BLaER1 (cell line): ENCODE measurements at regions not wholly inside any gene's neighbourhood (a gene's known extent, or its start where the extent isn't known, plus 50 kb on each side); places are given as distances from the start of the nearest gene placed in this dataset.

Source experiments
- H3K27ac ChIP-seq: shearing (Covaris generic); formaldehyde crosslinking; 2 replicates; pipeline ENCODE4 v1.8.1; 2022
- H3K27me3 ChIP-seq: shearing (Covaris generic); formaldehyde crosslinking; 2 replicates; pipeline ENCODE4 v1.8.1; 2022
- H3K36me3 ChIP-seq: shearing (Covaris generic); formaldehyde crosslinking; 2 replicates; pipeline ENCODE4 v1.8.1; 2022
- H3K4me1 ChIP-seq: shearing (Covaris generic); formaldehyde crosslinking; 2 replicates; pipeline ENCODE4 v1.8.1; 2022
- H3K4me2 ChIP-seq: shearing (Covaris generic); formaldehyde crosslinking; 2 replicates; pipeline ENCODE4 v1.8.1; 2022
- H3K4me3 ChIP-seq: shearing (Covaris generic); formaldehyde crosslinking; 2 replicates; pipeline ENCODE4 v1.8.1; 2022
- H3K9ac ChIP-seq: shearing (Covaris generic); formaldehyde crosslinking; 2 replicates; pipeline ENCODE4 v1.8.1; 2022
- H3K9me3 ChIP-seq: shearing (Covaris generic); formaldehyde crosslinking; 2 replicates; pipeline ENCODE4 v1.8.1; 2022
- H4K20me1 ChIP-seq: shearing (Covaris generic); formaldehyde crosslinking; 2 replicates; pipeline ENCODE4 v1.8.1; 2022
- Cebpa-rat ChIP-seq: shearing (Covaris generic); IDR thresholded peaks from 2 replicates; pipeline ENCODE4 v1.8.1; 2022

- Histone ChIP-seq H3K9ac (no peak overlapping the region), H3K27me3 (no peaks in the 10 kb centered on the region), H3K27ac (no peak overlapping the region), H3K36me3 (no peaks in the 10 kb centered on the region), H4K20me1 (no peaks in the 10 kb centered on the region), H3K4me1 (no peaks in the 10 kb centered on the region), H3K4me2 (no peak overlapping the region), H3K4me3 (no peak overlapping the region), H3K9me3 (no peaks in the 10 kb centered on the region)
- no peak for TF ChIP-seq Cebpa-rat
Observed at GRCh38 chr12:75888874-75889613, 142.5 kb downstream of the PHLDA1 start.

GRCh38 chr12:75888399-75888798, 143.2 kb downstream of the PHLDA1 start:
- Histone ChIP-seq H3K4me1 (no peaks in the 10 kb centered on the region), H3K27ac (no peak overlapping the region), H3K27me3 (no peaks in the 10 kb centered on the region), H3K9ac (no peak overlapping the region), H3K9me3 (no peaks in the 10 kb centered on the region), H4K20me1 (no peaks in the 10 kb centered on the region), H3K36me3 (no peaks in the 10 kb centered on the region), H3K4me3 (no peak overlapping the region), H3K4me2 (no peak overlapping the region)
- TF ChIP-seq Cebpa-rat, result no peak

GRCh38 chr12:75887979-75888378, 143.6 kb downstream of the PHLDA1 start:
- no peaks in the 10 kb centered on the region for H3K27me3 ChIP-seq
- no peak overlapping the region for H3K27ac ChIP-seq
- H3K4me3 ChIP-seq, result no peak overlapping the region
- H3K4me1 ChIP-seq, result no peaks in the 10 kb centered on the region
- H3K36me3 ChIP-seq, result no peaks in the 10 kb centered on the region
- TF ChIP-seq Cebpa-rat, result no peak
- H4K20me1 ChIP-seq, result no peaks in the 10 kb centered on the region
- no peak overlapping the region for H3K4me2 ChIP-seq
- H3K9me3 ChIP-seq, result no peaks in the 10 kb centered on the region
- no peak overlapping the region for H3K9ac ChIP-seq

GRCh38 chr12:75884465-75884985, 147.1 kb downstream of the PHLDA1 start:
- no peak for TF ChIP-seq Cebpa-rat
- H4K20me1 ChIP-seq, result no peaks in the 10 kb centered on the region
- no peak overlapping the region for H3K27ac ChIP-seq
- H3K27me3 ChIP-seq, result no peaks in the 10 kb centered on the region
- H3K9ac ChIP-seq, result no peak overlapping the region
- no peaks in the 10 kb centered on the region for H3K36me3 ChIP-seq
- no peaks in the 10 kb centered on the region for H3K4me1 ChIP-seq
- no peaks in the 10 kb centered on the region for H3K9me3 ChIP-seq
- no peak overlapping the region for H3K4me3 ChIP-seq
- no peak overlapping the region for H3K4me2 ChIP-seq

GRCh38 chr12:75883241-75883640, 148.3 kb downstream of the PHLDA1 start:
- Histone ChIP-seq H3K4me3 (no peak overlapping the region), H3K9me3 (no peaks in the 10 kb centered on the region), H3K9ac (no peak overlapping the region), H3K27ac (no peak overlapping the region), H4K20me1 (no peaks in the 10 kb centered on the region), H3K27me3 (no peaks in the 10 kb centered on the region), H3K4me2 (no peak overlapping the region), H3K4me1 (no peaks in the 10 kb centered on the region), H3K36me3 (no peaks in the 10 kb centered on the region)
- no peak for TF ChIP-seq Cebpa-rat

GRCh38 chr12:75882421-75882820, 149.2 kb downstream of the PHLDA1 start:
- no peak for TF ChIP-seq Cebpa-rat
- no peaks in the 10 kb centered on the region for H3K9me3 ChIP-seq
- H3K27ac ChIP-seq, result no peak overlapping the region
- H3K4me2 ChIP-seq, result no peak overlapping the region
- H3K4me3 ChIP-seq, result no peak overlapping the region
- H4K20me1 ChIP-seq, result no peaks in the 10 kb centered on the region
- no peaks in the 10 kb centered on the region for H3K36me3 ChIP-seq
- H3K4me1 ChIP-seq, result peaks cover 7% of the 10 kb centered on the region; the same call in 1 of the 2 replicates
- no peaks in the 10 kb centered on the region for H3K27me3 ChIP-seq
- H3K9ac ChIP-seq, result no peak overlapping the region

- H3K4me1 ChIP-seq, result peaks cover 11% of the 10 kb centered on the region; the same call in 1 of the 2 replicates
- no peaks in the 10 kb centered on the region for H3K27me3 ChIP-seq
- H3K4me3 ChIP-seq, result no peak overlapping the region
- no peaks in the 10 kb centered on the region for H3K9me3 ChIP-seq
- no peak overlapping the region for H3K27ac ChIP-seq
- no peak for TF ChIP-seq Cebpa-rat
- H3K4me2 ChIP-seq, result no peak overlapping the region
- no peak overlapping the region for H3K9ac ChIP-seq
- no peaks in the 10 kb centered on the region for H3K36me3 ChIP-seq
- no peaks in the 10 kb centered on the region for H4K20me1 ChIP-seq
Observed at GRCh38 chr12:75881920-75882319, 149.7 kb downstream of the PHLDA1 start.

GRCh38 chr12:75877763-75878621, 153.6 kb downstream of the PHLDA1 start:
- no peak for TF ChIP-seq Cebpa-rat
- H3K4me3 ChIP-seq, result no peak overlapping the region
- no peak overlapping the region for H3K27ac ChIP-seq
- H4K20me1 ChIP-seq, result no peaks in the 10 kb centered on the region
- peaks cover 11% of the 10 kb centered on the region; the same call in 1 of the 2 replicates for H3K4me1 ChIP-seq
- H3K9ac ChIP-seq, result no peak overlapping the region
- no peak overlapping the region for H3K4me2 ChIP-seq
- no peaks in the 10 kb centered on the region for H3K36me3 ChIP-seq
- no peaks in the 10 kb centered on the region for H3K27me3 ChIP-seq
- H3K9me3 ChIP-seq, result no peaks in the 10 kb centered on the region

GRCh38 chr12:75876832-75877762, 154.5 kb downstream of the PHLDA1 start:
- no peak overlapping the region for H3K4me2 ChIP-seq
- no peaks in the 10 kb centered on the region for H4K20me1 ChIP-seq
- no peak overlapping the region for H3K27ac ChIP-seq
- TF ChIP-seq Cebpa-rat, result no peak
- peaks cover 11% of the 10 kb centered on the region; the same call in 1 of the 2 replicates for H3K4me1 ChIP-seq
- H3K9ac ChIP-seq, result no peak overlapping the region
- H3K4me3 ChIP-seq, result no peak overlapping the region
- no peaks in the 10 kb centered on the region for H3K9me3 ChIP-seq
- no peaks in the 10 kb centered on the region for H3K27me3 ChIP-seq
- H3K36me3 ChIP-seq, result no peaks in the 10 kb centered on the region
